Left ventricle myocardium superior (tissue), 1 donor: ENCODE measurements at regions not wholly inside any gene's neighbourhood (a gene's known extent, or its start where the extent isn't known, plus 50 kb on each side); places are given as distances from the start of the nearest gene placed in this dataset.
"Not testable (repeated sequence)": the region's sequence is repeated elsewhere in the genome, so short reads cannot be mapped to it uniquely, and the experiment has no call there.

Source experiments
- ATAC-seq: fragments of 200-7000 bp; cut with Tn5 transposase; one replicate; pipeline ENCODE4 v1.9.1; 2020; ENCODE audit warnings: mild to moderate bottlenecking, moderate library complexity
- DNase-seq: peaks from one replicate; pipeline ENCODE4 v3.0.0-alpha.2; 2020
- intact Hi-C: fragments of 100-400 bp; cut with micrococcal nuclease; formaldehyde crosslinking; loops from one replicate; pipeline ENCODE4 v1.11.0; 2022
- donor health status: DM: no; HTN: yes; CAD: no; lungs with severe emphysema.

DNA sequence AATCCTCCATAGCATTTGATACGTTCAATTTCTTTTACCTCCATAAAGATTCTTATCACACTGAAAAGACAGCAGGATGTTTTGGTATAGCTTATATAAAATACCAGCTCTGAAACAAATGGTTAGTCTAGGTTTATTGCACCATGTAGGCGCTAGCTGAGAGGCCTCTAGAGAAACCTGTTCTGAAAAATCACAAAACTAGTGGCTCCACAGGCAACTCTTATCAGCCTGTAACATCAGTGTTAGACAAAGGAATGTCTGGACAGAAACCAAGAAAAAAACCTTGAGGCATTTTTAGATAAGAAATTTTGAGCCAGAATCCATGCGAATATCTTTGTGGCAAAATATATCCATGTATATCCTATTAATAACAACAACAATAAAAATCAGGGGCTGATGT, 440.4 kb upstream of the MAP2 start:
- DNase-seq: no peak
- no peak for ATAC-seq
- intact Hi-C loops: no loop called here

- DNase-seq (no peak), ATAC-seq (no peak)
- intact Hi-C loops: no loop called here
Measured at GRCh38 chr2:208984376-208985090, 439.3 kb upstream of the MAP2 start.

GRCh38 chr2:208985644-208986043, 438.2 kb upstream of the MAP2 start:
- ATAC-seq: no peak
- intact Hi-C loops: no loop called here
- DNase-seq: no peak

- DNase-seq: no peak
- no peak for ATAC-seq
- intact Hi-C loops: no loop called here
Measured at GRCh38 chr2:208990716-208991115, 433.1 kb upstream of the MAP2 start.

GRCh38 chr2:208999911-209000310, 423.9 kb upstream of the MAP2 start:
- no peak for ATAC-seq
- intact Hi-C loops: no loop called here

GRCh38 chr2:209002054-209002453, 421.8 kb upstream of the MAP2 start:
- intact Hi-C loops: no loop called here
- no peak for ATAC-seq
- DNase-seq: no peak

More at GRCh38 chr2:208999911-209000310, 423.9 kb upstream of the MAP2 start:
- no peak for DNase-seq

DNA sequence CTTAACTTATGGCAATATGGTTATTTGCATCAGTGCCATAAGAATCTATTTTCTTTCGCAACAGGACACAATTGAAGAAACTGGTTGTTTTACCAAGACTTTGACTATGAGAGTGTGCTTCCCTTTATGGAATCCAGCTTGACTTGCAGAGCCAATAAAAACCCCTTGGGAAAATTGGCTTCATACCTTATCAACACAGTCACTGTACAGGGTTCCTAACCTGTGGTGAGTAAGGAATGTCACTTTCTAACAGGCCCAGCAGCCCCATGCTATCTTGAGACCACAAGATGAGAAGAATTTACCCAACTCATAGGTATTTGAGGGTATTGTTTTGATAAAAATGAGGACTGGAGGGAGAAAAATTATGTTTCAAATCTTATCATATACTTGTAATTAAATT, 418.5 kb upstream of the MAP2 start:
- intact Hi-C loops: no loop called here
- ATAC-seq (no peak), DNase-seq (no peak)

- ATAC-seq (no peak), DNase-seq (no peak)
- intact Hi-C loops: no loop called here
Measured at GRCh38 chr2:209008636-209009287, 415.1 kb upstream of the MAP2 start.

DNA sequence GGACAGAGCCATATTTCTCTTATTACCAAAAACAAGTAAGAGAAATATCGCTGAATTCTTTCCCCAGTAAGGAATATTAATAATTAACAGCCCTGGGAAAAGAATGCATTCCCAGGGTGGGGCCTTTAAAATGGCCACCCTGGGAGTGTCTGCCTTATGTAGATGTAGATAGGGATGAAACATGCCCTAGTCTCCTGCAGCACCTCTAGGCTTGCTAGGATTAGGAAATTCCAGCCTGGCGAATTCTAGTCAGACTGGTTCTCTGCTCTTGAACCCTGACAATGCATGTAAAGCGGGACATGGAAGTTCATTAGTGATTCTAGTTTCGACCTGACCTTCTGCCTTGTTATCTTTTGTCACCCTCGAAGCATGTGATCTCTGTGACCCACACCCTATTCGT, 405.2 kb upstream of the MAP2 start:
- DNase-seq, intact Hi-C loops, ATAC-seq: not testable (repeated sequence)

- no peak for ATAC-seq
- no peak for DNase-seq
- intact Hi-C loops: no loop called here
Measured at GRCh38 chr2:209029249-209029648, 394.6 kb upstream of the MAP2 start.

- intact Hi-C loops: no loop called here
- ATAC-seq (no peak), DNase-seq (no peak)
Measured at GRCh38 chr2:209044307-209044706, 379.5 kb upstream of the MAP2 start.

GRCh38 chr2:209046163-209046562, 377.7 kb upstream of the MAP2 start:
- ATAC-seq (no peak), DNase-seq (no peak)
- intact Hi-C loops: no loop called here

DNA sequence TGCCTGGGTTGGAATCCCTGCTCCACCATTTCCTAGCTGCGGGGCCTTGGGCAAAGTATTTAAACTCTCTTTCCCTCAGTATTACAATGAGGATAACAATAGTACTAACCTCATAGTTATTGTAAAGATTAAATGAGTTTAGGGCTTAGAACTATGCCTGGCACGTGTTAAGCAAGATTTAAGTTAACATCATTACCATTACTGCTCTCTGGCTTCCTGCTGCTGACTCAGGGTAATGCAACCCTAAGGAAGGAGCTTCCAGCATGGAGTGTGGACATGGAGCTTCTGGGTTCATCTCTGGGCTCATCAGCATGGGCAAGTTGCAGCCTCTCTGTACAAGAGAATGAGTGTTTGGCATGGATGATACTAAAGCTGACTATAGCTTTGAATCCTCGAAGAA, 374.2 kb upstream of the MAP2 start:
- intact Hi-C loops: no loop called here
- ATAC-seq (no peak), DNase-seq (no peak)

GRCh38 chr2:209062210-209062609, 361.6 kb upstream of the MAP2 start:
- intact Hi-C loops: no loop called here
- DNase-seq: no peak
- ATAC-seq: no peak

GRCh38 chr2:209070262-209070661, 353.6 kb upstream of the MAP2 start:
- DNase-seq (no peak), ATAC-seq (no peak)
- intact Hi-C loops: no loop called here

DNA sequence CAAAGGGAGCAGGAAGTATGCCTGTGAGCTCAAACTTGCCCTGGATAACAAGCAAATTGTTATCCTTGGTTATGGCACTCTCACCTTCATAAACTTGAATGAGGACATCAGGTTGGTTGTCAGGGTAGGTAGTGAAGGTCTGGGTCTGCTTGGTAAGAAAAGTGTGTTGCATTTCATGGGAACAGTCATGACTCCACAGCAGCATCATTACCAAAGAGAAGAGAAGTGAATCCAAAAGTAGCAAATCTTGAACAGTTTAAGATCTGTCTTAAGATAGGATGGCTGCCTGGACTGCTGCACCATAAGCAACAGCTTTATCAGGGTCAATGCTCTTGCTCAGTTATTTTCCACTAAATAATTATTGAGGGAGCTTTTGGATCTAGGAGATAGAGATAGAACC, 350.7 kb upstream of the MAP2 start:
- intact Hi-C loops: no loop called here
- DNase-seq (no peak), ATAC-seq (no peak)

- ATAC-seq: no peak
- no peak for DNase-seq
Measured at GRCh38 chr2:209074711-209075110, 349.1 kb upstream of the MAP2 start.

DNA sequence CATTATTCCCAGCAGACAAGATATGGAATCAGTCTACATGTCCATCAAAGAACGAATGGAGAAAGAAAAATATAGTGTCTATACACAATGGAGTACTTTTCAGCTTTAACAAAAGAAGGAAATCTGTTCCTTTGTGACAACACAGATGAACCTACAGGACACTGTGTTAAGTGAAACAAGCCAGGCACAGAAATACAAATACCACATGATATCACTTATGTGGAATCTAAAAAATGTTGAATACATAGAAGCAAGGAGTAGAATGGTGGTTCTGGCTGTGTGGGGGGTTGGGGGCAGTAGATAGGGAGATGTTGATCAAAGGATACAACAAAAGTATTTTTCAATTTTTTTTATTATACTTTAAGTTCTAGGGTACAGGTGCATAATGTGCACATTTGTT, 347.7 kb upstream of the MAP2 start:
- DNase-seq (no peak), ATAC-seq (no peak)
- intact Hi-C loops: no loop called here

More at GRCh38 chr2:209074711-209075110, 349.1 kb upstream of the MAP2 start:
- intact Hi-C loops: no loop called here

DNA sequence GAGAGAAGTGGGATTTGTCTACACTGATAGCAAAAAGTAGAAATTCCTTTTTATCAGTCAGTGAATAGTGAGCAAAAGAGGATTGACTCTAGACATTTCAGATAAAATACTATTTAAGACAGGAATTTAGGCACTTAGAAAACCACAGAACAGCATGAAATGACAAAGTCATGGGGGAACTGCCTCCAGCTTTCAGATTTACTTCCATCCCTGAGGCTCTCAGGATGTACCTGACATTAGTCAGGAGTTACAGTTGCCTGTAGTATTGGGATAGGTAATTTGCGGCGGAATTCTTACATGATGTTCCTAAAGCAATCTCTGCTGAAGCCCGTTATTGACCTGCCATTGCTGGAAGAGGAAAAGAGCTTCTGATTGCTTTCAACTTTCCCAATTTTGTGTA, 337.1 kb upstream of the MAP2 start:
- DNase-seq (no peak), ATAC-seq (no peak)
- intact Hi-C loops: no loop called here

GRCh38 chr2:209091056-209091455, 332.8 kb upstream of the MAP2 start:
- intact Hi-C loops: no loop called here
- DNase-seq: no peak
- ATAC-seq: no peak

- ATAC-seq (no peak), DNase-seq (no peak)
- intact Hi-C loops: no loop called here
Measured at GRCh38 chr2:209094221-209094620, 329.6 kb upstream of the MAP2 start.
